Astrocyte (in vitro differentiated cells and primary cell): ENCODE measurements at regions not wholly inside any gene's neighbourhood (a gene's known extent, or its start where the extent isn't known, plus 50 kb on each side); places are given as distances from the start of the nearest gene placed in this dataset.
"Not testable (repeated sequence)": the region's sequence is repeated elsewhere in the genome, so short reads cannot be mapped to it uniquely, and the experiment has no call there.

ENCODE experiments used
- DNase-seq: peaks from one replicate; pipeline ENCODE4 v3.0.0-alpha.2; 2010; ENCODE audit warnings: low read depth
- FAIRE-seq: peaks from 2 replicates; lab custom pipeline; 2011; peaks lifted over from hg19 to GRCh38; lab: Jason Lieb, UNC
- H2AFZ ChIP-seq: 2 replicates; pipeline ENCODE4 v1.6.0; 2012; ENCODE audit warnings: low read depth, low read length, inconsistent platforms
- H3K27ac ChIP-seq: 2 replicates; pipeline ENCODE4 v1.5.1; 2011; ENCODE audit warnings: low read depth, low read length, inconsistent platforms
- H3K27me3 ChIP-seq: 2 replicates; pipeline ENCODE4 v1.6.0; 2011; ENCODE audit warnings: low read length, inconsistent platforms; ENCODE audit not compliant: insufficient read depth
- H3K36me3 ChIP-seq: 2 replicates; pipeline ENCODE4 v1.5.1; 2011; ENCODE audit warnings: low read length, inconsistent platforms; ENCODE audit not compliant: insufficient read depth
- H3K4me1 ChIP-seq: 2 replicates; pipeline ENCODE4 v1.5.1; 2011; ENCODE audit warnings: low read length, inconsistent platforms; ENCODE audit not compliant: insufficient read depth
- H3K4me2 ChIP-seq: 2 replicates; pipeline ENCODE4 v1.6.0; 2012; ENCODE audit warnings: low read length, inconsistent platforms
- H3K4me3 ChIP-seq: 2 replicates; pipeline ENCODE4 v1.5.1; 2011; ENCODE audit warnings: low read depth, mild to moderate bottlenecking, low read length, inconsistent platforms; ENCODE audit not compliant: insufficient read depth
- H3K79me2 ChIP-seq: 2 replicates; pipeline ENCODE4 v1.6.0; 2012; ENCODE audit warnings: mild to moderate bottlenecking, low read length, inconsistent platforms; ENCODE audit not compliant: insufficient read depth
- H3K9ac ChIP-seq: 2 replicates; pipeline ENCODE4 v1.6.0; 2012; ENCODE audit warnings: mild to moderate bottlenecking, low read length, inconsistent platforms
- H3K9me3 ChIP-seq: 2 replicates; pipeline ENCODE4 v1.5.1; 2012; ENCODE audit warnings: low read depth, mild to moderate bottlenecking, low read length, inconsistent platforms; ENCODE audit not compliant: insufficient read depth
- H4K20me1 ChIP-seq: 2 replicates; pipeline ENCODE4 v1.6.0; 2012; ENCODE audit warnings: low read length, inconsistent platforms; ENCODE audit not compliant: insufficient read depth
- H3K27ac Mint-ChIP-seq: one replicate; pipeline ENCODE4 v1.8.0; 2021; ENCODE audit warnings: mild to moderate bottlenecking, mixed read lengths; ENCODE audit not compliant: unreplicated experiment
- H3K27me3 Mint-ChIP-seq: one replicate; pipeline ENCODE4 v1.8.0; 2021; ENCODE audit warnings: low read depth, mixed read lengths; ENCODE audit not compliant: unreplicated experiment
- H3K36me3 Mint-ChIP-seq: one replicate; pipeline ENCODE4 v1.8.0; 2021; ENCODE audit warnings: low read depth, mixed read lengths; ENCODE audit not compliant: unreplicated experiment
- H3K4me1 Mint-ChIP-seq: one replicate; pipeline ENCODE4 v1.8.0; 2021; ENCODE audit warnings: low read depth, mixed read lengths; ENCODE audit not compliant: unreplicated experiment
- H3K4me3 Mint-ChIP-seq: one replicate; pipeline ENCODE4 v1.8.0; 2021; ENCODE audit warnings: mild to moderate bottlenecking, moderate library complexity, mixed read lengths; ENCODE audit not compliant: unreplicated experiment
- H3K9me3 Mint-ChIP-seq: one replicate; pipeline ENCODE4 v1.8.0; 2021; ENCODE audit warnings: mild to moderate bottlenecking, mixed read lengths; ENCODE audit not compliant: unreplicated experiment
- EZH2 ChIP-seq: IDR thresholded peaks from 2 replicates; pipeline ENCODE4 v1.6.1; 2012; ENCODE audit warnings: mild to moderate bottlenecking, low read length, inconsistent platforms; ENCODE audit not compliant: insufficient read depth
- TF ChIP-seq, protein P1 (sequence below): IDR thresholded peaks from 2 replicates; pipeline ENCODE4 v1.5.1; 2011; ENCODE audit warnings: low read depth, mild to moderate bottlenecking, inconsistent platforms, low read length, moderate library complexity; ENCODE audit not compliant: insufficient read depth

DNA sequence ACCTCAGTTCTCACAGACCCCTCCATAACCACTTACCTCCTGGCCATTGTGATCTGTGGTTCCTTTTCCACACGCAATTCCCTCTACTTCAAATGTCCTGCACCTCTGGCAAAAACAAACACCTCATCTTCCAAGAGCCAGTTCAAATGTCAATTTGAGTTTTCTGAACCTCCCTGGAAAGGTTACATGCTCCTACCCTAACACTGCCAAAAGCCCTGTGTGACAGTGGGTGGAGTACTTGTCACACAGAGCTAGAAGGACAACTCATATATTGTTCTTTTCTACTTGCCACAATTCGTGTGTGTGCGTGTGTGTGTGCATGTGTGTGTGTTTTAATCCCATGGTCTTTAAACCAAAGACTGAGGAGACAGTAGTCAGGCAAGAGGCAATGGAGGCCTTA lies 331.8 kb upstream of the ARHGEF26 start:
- DNase-seq (no peak), FAIRE-seq (no peak)
- H3K4me2 ChIP-seq = no peak overlapping the region
- no peaks in the 10 kb centered on the region for H3K9me3 ChIP-seq
- Mint-ChIP-seq H3K4me1 (no peaks in the 10 kb centered on the region), H3K27me3 (no peaks in the 10 kb centered on the region), H3K4me3 (no peak overlapping the region), H3K9me3 (no peaks in the 10 kb centered on the region), H3K36me3 (no peaks in the 10 kb centered on the region), H3K27ac (no peak overlapping the region)
- TF ChIP-seq EZH2 = no peak
- TF ChIP-seq, protein P1, sequence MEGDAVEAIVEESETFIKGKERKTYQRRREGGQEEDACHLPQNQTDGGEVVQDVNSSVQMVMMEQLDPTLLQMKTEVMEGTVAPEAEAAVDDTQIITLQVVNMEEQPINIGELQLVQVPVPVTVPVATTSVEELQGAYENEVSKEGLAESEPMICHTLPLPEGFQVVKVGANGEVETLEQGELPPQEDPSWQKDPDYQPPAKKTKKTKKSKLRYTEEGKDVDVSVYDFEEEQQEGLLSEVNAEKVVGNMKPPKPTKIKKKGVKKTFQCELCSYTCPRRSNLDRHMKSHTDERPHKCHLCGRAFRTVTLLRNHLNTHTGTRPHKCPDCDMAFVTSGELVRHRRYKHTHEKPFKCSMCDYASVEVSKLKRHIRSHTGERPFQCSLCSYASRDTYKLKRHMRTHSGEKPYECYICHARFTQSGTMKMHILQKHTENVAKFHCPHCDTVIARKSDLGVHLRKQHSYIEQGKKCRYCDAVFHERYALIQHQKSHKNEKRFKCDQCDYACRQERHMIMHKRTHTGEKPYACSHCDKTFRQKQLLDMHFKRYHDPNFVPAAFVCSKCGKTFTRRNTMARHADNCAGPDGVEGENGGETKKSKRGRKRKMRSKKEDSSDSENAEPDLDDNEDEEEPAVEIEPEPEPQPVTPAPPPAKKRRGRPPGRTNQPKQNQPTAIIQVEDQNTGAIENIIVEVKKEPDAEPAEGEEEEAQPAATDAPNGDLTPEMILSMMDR = no peak
- H2AFZ ChIP-seq = no peak overlapping the region
- H3K36me3 ChIP-seq = no peaks in the 10 kb centered on the region
- no peaks in the 10 kb centered on the region for H3K79me2 ChIP-seq
- H3K4me3 ChIP-seq = no peak overlapping the region
- H4K20me1 ChIP-seq = no peaks in the 10 kb centered on the region
- no peak overlapping the region for H3K27ac ChIP-seq
- no peaks in the 10 kb centered on the region for H3K27me3 ChIP-seq
- H3K4me1 ChIP-seq = no peaks in the 10 kb centered on the region
- H3K9ac ChIP-seq = no peak overlapping the region

DNA sequence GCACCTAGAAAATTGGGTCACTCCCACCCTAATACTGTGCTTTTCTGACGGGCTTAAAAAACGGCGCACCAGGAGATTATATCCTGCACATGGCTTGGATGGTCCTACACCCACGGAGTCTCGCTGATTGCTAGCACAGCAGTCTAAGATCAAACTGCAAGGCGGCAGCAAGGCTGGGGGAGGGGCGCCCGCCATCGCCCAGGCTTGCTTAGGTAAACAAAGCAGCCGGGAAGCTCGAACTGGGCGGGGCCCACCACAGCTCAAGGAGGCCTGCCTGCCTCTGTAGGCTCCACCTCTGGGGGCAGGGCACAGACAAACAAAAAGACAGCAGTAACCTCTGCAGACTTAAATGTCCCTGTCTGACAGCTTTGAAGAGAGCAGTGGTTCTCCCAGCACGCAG lies 324.1 kb upstream of the ARHGEF26 start:
- H3K27me3 ChIP-seq, H3K4me3 ChIP-seq, H3K4me1 ChIP-seq, H3K4me3 Mint-ChIP-seq, H3K79me2 ChIP-seq, H3K36me3 ChIP-seq, H3K4me1 Mint-ChIP-seq, H2AFZ ChIP-seq, H3K9ac ChIP-seq, H3K27ac Mint-ChIP-seq, H3K9me3 ChIP-seq, H4K20me1 ChIP-seq, H3K27me3 Mint-ChIP-seq, H3K4me2 ChIP-seq, H3K27ac ChIP-seq, FAIRE-seq, H3K36me3 Mint-ChIP-seq, DNase-seq: not testable (repeated sequence)
- peaks cover 11% of the 10 kb centered on the region for H3K9me3 Mint-ChIP-seq

DNA sequence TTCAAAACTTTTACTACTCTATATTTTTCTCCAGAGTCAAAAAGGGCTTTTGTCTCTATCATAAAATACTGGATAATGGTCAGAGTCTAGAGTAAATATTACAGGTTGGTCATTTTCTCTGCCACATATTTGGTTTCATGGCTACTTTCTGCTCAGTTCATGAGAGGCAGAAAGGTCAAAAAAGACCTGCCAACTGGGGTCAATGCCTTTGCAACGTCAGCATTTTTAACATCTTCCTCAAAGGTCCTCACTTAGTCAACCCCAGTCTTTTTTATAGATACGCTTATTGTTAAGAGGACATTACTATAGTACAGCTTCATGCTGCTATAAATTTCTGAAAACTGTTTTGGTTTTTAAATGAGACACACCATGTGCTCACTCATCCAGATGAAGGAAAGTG lies 312.1 kb upstream of the ARHGEF26 start:
- H3K9me3 Mint-ChIP-seq = no peaks in the 10 kb centered on the region
- no peak overlapping the region for H3K27ac ChIP-seq

More for the DNA sequence above, 312.1 kb upstream of the ARHGEF26 start:
- H3K27me3 ChIP-seq = no peaks in the 10 kb centered on the region
- FAIRE-seq (no peak), DNase-seq (no peak)
- no peak overlapping the region for H3K4me2 ChIP-seq
- no peak overlapping the region for H3K4me3 ChIP-seq
- no peak overlapping the region for H2AFZ ChIP-seq
- no peaks in the 10 kb centered on the region for H4K20me1 ChIP-seq
- Mint-ChIP-seq H3K4me1 (no peaks in the 10 kb centered on the region), H3K4me3 (no peak overlapping the region), H3K27ac (no peak overlapping the region), H3K36me3 (no peaks in the 10 kb centered on the region), H3K27me3 (no peaks in the 10 kb centered on the region)
- H3K9ac ChIP-seq = no peak overlapping the region
- no peak for TF ChIP-seq EZH2
- TF ChIP-seq, protein P1 = no peak
- no peaks in the 10 kb centered on the region for H3K36me3 ChIP-seq
- H3K79me2 ChIP-seq = no peaks in the 10 kb centered on the region
- no peaks in the 10 kb centered on the region for H3K4me1 ChIP-seq
- no peaks in the 10 kb centered on the region for H3K9me3 ChIP-seq
